Erythroblast (primary cell): ENCODE measurements at regions not wholly inside any gene's neighbourhood (a gene's known extent, or its start where the extent isn't known, plus 50 kb on each side); places are given as distances from the start of the nearest gene placed in this dataset.

Experiments used
- DNase-seq, 2 experiments: peaks; one replicate each; lab custom pipeline; 2025; lab: John Stamatoyannopoulos, UW
- GATA1 ChIP-seq: IDR thresholded peaks from 2 replicates; pipeline ENCODE4 v1.6.1; 2011; ENCODE audit warnings: low read depth, mild to moderate bottlenecking, control low read depth, low read length, moderate library complexity
- POLR2A ChIP-seq: IDR thresholded peaks from 2 replicates; pipeline ENCODE4 v1.6.1; 2011; ENCODE audit warnings: mild to moderate bottlenecking, low read length

DNA sequence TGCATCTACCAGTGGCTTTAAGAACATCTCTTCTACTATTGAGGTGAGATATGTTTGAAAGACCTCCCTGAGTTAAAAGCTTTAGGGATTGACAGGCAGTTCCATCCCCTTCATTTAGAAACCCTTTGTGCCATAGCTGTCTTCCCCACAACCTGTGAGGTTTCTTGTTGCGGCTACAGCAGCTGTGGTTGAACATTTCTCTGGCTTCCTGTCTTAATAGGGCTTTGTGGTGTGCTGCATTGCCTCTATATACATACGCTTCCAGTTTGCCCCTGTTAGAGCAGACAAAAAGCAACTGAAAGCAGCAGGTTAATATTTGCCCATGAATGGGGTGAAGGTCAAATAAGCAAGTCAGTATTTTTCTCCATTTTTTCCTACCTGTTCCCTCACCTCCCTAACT is 210.2 kb downstream of the TMEM200A start:
- DNase-seq, result no peak
- TF ChIP-seq POLR2A (no peak), GATA1 (no peak)

DNA sequence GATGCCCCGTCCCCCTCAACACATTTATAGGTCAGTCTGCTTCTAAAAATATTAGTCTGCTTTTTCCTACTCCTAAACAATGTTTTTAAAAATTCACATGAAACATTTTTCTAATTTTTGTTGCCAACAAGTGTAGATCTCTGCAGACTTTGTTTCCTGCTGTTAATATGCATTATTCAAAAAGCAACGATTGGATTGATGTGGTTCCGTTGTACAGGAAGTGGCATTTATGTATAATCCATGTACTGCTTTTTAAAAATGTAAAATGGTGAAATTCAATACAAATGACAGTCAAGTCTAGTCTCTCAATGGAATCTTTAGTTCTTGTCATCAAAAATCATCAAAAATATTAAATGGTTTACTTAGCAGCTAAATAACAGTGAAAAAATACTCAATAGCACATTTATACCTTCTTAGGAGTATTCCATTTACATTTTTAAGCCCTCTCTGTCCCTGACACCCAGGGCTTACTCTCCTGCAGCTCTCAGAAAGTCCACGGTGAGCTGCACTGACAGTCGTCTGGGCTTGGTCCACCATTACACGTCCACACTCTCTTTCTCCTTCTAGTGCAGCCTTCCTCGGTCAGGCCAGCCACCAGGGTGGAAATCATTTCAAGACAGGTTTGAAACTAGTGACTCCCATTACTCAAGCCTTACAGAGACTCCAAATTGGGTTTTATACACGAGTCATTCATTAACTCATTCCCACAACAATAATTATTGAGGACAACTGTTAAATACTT is 211.5 kb downstream of the TMEM200A start:
- DNase-seq, result no peak
- TF ChIP-seq GATA1 (no peak), POLR2A (no peak)

DNA sequence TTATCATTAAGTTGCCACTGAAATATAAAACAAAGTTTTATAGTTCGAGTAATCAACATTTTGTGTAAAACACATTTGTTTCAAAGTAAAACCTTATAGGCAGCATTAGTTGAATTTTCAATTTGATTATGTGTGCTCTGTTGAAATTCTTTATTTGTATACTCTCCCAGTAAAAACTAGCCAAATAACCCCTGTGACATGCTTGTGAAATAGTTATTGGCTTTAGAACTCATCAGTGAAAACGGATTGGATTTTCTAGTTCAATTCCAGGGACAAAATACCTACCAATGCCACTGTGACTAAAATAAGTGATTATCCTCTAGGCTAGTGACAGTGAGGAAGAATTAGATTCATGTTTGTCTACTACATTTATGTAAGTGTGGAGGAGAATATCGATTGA is 212.9 kb downstream of the TMEM200A start:
- DNase-seq, result no peak
- TF ChIP-seq GATA1 (no peak), POLR2A (no peak)

DNA sequence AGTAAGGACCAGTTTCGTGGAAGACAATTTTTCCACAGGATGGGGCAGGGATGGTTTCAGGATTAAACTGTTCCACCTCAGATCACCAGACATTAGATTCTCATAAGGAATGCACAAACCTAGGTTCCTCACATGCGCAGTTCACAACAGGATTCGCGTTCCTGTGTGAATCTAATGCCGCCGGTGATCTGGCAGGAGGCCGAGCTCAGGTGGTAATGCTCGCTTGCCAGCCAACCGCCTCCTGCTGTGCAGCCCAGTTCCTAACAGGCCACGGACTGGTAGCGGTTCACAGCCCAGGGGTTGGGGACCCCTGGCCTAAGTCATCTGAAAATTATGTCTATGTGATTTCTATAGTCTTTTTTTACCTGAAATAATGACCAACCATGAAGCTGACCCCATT is 217.5 kb downstream of the TMEM200A start:
- TF ChIP-seq GATA1 (no peak), POLR2A (no peak)
- DNase-seq, result no peak

DNA sequence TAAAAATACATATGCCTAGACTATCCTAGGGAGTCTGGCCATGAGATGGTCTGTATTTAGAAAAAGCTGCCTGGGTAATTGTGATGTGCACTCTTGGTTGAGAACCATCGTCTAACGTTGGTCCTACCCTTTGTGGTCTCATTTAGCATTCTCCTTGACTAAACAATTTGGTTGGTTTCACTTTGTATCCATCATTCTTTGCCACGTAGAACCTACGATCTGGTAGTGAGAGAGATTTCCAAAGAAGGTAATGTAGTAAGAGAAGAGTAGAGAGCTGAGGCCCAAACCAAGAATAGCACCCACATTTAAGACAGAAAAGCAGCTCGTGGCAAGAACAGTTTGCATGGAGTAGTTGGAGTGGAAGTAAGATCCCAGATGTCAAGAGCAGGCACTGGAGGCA is 219.8 kb downstream of the TMEM200A start:
- TF ChIP-seq GATA1, result no peak
- TF ChIP-seq POLR2A, result no peak
- no peak for DNase-seq

DNA sequence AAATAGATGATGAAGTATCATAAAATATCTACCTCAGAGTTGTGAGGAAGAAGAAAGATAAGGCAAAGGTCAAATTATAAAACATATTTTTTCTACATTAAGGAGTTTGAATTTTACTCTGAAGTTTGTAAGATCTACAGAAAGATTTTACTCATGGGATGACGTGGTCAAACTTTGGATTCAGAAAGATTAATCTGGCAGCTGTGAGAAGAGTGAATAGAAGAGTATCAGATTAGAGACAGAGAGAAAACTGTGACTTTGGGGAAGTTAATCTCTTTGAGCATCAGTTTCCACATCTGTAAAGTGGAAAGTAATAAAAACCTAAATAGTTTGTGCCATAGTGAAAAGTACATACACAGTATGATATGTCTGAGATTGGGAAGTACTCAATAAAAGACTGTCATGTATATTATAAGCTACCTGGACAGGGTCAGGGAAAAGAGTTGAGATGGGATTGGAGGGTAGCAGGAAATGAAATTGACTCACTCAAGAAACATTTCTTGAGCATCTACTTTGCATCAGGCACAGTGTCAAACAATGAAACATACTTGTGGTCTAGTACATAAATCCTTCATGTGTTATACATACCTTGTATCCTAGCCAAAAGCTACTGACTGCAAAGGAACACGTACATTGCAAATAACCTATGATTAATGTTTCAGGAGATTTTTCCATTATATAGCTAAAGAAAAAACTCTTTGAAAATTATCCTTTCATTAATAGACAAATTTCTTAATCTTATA is 222.1 kb downstream of the TMEM200A start:
- DNase-seq, result no peak
- no peak for TF ChIP-seq GATA1

DNA sequence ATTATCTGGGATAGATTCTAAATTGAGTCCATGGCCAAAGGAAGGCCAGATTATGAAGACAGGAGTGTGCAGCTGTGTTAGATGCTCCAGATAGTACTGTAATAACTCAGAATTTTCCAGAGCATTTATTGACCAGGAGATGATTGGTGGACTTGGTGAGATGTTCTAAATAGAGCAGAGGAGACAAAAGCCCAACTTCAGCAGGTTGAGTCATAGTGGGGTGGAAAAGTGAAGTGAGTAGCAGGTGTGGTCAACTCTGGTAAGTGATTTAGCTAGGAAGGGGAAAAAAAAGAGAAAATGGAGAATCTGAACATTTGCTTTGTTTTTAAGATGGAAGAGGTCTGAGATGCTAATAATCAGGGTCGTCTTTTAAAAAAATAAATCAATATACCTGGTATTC is 227.4 kb downstream of the TMEM200A start:
- TF ChIP-seq GATA1, result no peak
- no peak for TF ChIP-seq POLR2A
- no peak for DNase-seq

DNA sequence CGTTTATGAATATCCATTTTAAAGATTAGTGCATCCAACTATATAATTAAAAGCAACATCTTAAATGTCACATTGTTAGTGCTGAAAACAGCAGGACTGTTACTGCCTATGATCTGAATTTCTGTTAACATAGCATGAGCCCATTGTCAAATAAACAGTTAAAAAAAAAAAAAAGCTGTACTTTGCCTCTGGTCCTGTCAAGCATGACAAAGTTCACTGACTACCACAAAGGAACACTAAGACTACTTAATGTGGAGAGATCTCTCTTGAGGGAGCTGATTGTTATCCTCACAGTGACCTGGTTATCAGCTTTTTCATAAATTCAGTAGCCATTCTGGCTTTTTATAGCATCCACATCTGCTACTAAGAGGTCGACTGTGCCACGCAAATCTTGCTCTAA is 228.1 kb downstream of the TMEM200A start:
- no peak for DNase-seq
- TF ChIP-seq POLR2A, result no peak
- TF ChIP-seq GATA1, result no peak

DNA sequence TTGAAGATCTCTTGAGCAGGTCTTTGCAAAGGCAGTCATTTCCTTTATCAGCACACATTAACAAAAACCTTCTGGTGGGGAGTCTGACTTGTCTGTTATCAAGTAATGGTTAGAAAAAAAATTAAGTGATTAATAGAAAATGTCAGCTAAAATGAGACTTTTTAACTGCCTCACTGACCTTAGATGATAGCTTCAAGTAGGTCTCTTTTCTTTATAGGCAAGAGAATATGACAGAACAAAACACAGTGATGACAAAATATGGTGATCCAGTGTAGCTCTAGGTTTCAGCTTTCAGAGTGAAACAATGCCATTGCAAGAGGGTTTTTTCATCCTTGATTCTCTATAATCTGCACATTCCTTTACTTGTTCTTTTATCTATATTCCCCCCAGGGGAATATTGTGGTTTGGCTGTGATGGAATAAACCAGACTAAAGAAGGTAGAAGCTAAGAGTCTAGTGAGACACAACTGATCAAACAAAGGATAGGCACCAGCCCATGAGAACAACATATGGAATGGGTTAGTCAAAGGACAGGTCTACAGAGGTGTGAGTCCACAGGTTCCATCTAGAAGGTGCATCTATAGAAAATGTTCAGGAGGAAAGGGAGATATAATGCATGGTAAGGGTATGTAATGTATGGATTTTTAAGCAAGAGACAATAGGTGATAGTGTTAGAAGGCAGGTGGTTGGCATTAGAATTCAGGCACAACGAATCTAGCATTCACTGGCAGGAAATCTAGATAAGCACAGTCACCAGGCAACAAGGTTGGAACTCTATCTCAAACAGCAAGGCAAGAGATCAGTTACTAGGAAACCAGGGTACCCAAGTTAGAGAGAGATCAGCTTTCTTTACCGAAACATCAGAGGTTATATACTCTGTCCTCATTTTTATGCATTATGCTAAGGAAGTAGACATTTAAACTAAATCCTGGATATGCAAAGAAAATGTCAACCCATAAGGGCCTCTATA is 228.9 kb upstream of the SMLR1 start:
- no peak for TF ChIP-seq GATA1
- TF ChIP-seq POLR2A, result no peak
- no peak for DNase-seq

DNA sequence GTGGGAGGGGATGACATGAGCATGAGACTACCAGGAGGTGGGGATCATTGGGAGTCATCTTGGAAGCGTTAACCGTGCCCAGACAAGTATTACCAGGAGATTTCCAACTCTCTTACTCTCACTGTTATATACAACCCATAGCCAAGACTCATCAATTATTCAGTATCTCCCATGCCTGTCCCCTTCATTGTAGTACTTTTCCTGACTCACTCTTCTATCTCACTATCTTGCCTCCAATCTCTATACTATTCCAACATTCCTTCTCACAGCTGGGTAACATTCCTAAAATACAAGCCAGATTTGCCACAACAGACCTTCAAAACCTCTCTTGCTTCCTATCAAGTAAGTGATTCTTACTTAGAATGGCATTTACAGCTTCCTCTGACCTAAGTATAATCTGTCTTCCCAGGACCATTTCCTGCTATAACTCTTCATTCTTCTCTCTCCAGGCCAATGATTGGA is 226.3 kb upstream of the SMLR1 start:
- TF ChIP-seq POLR2A (no peak), GATA1 (no peak)
- no peak for DNase-seq

DNA sequence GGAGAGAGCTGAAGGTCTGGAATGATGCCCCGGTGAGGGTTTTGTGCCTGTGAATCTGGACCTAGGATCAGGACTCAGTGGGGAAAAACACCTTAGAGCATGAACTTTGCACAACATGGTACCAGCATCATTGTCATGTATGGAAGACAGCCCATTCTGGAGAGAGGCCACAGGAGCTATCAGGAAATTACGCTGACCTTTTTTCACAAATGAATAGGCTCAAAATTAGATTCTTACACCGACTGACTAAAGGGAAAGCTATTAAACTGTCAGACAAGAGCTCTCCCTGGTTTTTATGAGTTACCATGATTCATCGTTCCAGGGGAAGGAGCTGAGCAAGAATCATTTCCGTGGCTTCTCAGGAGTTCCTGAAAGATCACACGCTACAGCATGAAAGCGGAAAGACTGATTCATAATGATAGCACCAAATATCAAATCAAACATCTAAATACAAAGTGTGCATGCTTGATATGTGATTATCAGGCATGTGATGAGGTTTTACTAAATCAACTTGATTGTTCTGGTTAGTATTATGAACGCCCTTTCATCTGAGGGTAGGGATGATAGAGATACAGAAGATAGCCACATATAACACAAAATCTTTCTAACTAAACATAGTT is 224.9 kb upstream of the SMLR1 start:
- TF ChIP-seq POLR2A, result no peak
- no peak for TF ChIP-seq GATA1
- DNase-seq, result no peak

DNA sequence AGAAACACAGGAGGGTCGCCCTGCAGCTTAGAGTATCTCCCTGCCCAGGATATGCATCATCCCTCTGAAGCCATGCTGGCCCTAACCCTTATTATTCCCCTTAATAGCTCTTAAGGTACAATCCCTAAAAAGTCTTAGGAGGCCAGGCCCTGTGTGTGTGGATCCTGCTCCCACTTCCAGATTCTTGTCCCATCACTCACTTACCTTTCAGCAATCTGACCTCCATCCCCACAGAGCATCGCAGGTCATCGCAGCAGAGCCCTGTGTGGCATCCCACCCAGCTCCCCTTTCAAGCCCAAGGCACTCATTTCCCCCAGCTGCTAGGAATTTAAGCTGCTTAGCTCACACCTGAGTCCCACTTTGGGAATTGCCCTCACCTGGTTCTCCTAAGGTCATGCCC is 223.8 kb upstream of the SMLR1 start:
- DNase-seq, result no peak
- TF ChIP-seq POLR2A (no peak), GATA1 (no peak)

DNA sequence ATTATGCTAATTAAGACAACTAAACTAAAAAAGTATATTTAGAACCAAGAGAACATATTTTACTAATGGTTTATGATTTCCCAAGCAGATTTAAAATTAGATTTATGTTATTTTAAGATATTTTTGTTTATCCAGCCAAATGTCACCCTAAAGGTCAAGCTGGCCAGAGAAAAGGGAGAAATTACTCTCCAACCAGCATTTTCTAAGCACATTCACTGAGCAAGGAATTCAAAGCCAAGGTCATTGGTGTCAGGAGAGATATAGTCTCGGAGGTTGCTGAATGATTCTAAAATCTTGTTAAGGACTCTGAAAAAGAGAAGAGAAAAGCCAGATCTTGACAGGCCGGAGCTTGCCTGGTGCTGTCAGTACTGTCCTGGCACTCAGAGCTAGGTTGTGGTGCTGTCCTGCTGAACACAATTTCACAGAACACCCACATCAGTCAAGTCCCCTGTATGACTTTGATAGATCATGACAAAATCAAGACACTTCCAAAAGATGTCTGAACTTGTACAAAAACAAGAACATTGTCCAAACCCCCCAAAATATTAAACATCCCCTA is 222.3 kb upstream of the SMLR1 start:
- TF ChIP-seq GATA1 (no peak), POLR2A (no peak)
- no peak for DNase-seq
